ENCODE measurements at regions not wholly inside any gene's neighbourhood (a gene's known extent, or its start where the extent isn't known, plus 50 kb on each side); places are given as distances from the start of the nearest gene placed in this dataset.

DNA sequence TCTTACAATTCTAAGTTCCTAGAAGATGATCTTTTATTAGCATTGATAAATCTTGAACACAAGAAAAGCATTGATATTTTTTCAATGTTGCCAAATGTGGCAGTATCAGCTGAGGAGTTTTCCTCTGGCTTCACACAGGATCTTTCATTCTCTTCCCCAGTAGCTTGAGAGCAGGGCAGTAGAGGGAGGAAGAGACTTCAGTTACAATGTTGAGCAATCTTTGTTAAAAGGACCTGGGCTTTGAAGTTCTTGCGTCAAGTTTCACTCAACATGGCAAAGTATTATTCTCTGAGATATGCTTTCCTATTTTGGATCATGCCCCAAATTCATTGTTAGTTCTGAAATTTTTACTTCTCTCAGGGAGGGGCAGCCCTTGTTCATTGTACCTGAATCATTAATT, 238.0 kb downstream of the COL12A1 start:
- no peaks in the 10 kb centered on the region for H3K36me3 ChIP-seq (ENCODE audit: insufficient read depth, low read length)
- no peak overlapping the region for H3K27ac ChIP-seq (ENCODE audit: low read length)
- no peak overlapping the region for H3K9ac ChIP-seq (ENCODE audit: low read length)
- H3K79me2 ChIP-seq (replicated peaks; ENCODE audit: insufficient read depth, low read length), result no peaks in the 10 kb centered on the region
- no peaks in the 10 kb centered on the region for H3K9me2 ChIP-seq (ENCODE audit: insufficient read depth, low read length)
- TF ChIP-seq MXI1 (conservative IDR thresholded peaks at IDR 0.05; ENCODE audit: poor library complexity, severe bottlenecking) (no peak), POLR2AphosphoS5 (IDR thresholded peaks at IDR 0.05) (no peak), EZH2 (IDR thresholded peaks at IDR 0.05; ENCODE audit: borderline replicate concordance, insufficient read depth, low read length, poor library complexity, severe bottlenecking) (no peak), SMC3 (conservative IDR thresholded peaks at IDR 0.05; ENCODE audit: poor library complexity) (no peak), RAD21 (conservative IDR thresholded peaks at IDR 0.05) (no peak)
- TF ChIP-seq, protein P1, sequence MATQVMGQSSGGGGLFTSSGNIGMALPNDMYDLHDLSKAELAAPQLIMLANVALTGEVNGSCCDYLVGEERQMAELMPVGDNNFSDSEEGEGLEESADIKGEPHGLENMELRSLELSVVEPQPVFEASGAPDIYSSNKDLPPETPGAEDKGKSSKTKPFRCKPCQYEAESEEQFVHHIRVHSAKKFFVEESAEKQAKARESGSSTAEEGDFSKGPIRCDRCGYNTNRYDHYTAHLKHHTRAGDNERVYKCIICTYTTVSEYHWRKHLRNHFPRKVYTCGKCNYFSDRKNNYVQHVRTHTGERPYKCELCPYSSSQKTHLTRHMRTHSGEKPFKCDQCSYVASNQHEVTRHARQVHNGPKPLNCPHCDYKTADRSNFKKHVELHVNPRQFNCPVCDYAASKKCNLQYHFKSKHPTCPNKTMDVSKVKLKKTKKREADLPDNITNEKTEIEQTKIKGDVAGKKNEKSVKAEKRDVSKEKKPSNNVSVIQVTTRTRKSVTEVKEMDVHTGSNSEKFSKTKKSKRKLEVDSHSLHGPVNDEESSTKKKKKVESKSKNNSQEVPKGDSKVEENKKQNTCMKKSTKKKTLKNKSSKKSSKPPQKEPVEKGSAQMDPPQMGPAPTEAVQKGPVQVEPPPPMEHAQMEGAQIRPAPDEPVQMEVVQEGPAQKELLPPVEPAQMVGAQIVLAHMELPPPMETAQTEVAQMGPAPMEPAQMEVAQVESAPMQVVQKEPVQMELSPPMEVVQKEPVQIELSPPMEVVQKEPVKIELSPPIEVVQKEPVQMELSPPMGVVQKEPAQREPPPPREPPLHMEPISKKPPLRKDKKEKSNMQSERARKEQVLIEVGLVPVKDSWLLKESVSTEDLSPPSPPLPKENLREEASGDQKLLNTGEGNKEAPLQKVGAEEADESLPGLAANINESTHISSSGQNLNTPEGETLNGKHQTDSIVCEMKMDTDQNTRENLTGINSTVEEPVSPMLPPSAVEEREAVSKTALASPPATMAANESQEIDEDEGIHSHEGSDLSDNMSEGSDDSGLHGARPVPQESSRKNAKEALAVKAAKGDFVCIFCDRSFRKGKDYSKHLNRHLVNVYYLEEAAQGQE (IDR thresholded peaks at IDR 0.05; ENCODE audit: borderline replicate concordance), result no peak
- TF ChIP-seq, protein P2, sequence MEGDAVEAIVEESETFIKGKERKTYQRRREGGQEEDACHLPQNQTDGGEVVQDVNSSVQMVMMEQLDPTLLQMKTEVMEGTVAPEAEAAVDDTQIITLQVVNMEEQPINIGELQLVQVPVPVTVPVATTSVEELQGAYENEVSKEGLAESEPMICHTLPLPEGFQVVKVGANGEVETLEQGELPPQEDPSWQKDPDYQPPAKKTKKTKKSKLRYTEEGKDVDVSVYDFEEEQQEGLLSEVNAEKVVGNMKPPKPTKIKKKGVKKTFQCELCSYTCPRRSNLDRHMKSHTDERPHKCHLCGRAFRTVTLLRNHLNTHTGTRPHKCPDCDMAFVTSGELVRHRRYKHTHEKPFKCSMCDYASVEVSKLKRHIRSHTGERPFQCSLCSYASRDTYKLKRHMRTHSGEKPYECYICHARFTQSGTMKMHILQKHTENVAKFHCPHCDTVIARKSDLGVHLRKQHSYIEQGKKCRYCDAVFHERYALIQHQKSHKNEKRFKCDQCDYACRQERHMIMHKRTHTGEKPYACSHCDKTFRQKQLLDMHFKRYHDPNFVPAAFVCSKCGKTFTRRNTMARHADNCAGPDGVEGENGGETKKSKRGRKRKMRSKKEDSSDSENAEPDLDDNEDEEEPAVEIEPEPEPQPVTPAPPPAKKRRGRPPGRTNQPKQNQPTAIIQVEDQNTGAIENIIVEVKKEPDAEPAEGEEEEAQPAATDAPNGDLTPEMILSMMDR (IDR thresholded peaks at IDR 0.05; ENCODE audit: poor library complexity, severe bottlenecking), result no peak
- no peaks in the 10 kb centered on the region for H3K27me3 ChIP-seq (ENCODE audit: insufficient read depth, low read depth, low read length)
- H3K9me3 ChIP-seq (ENCODE audit: low read length), result no peaks in the 10 kb centered on the region
- no peak overlapping the region for H2AFZ ChIP-seq (ENCODE audit: low read depth, low read length)
- no peaks in the 10 kb centered on the region for H4K20me1 ChIP-seq (ENCODE audit: insufficient read depth)
- no peaks in the 10 kb centered on the region for H3F3A ChIP-seq (ENCODE audit: insufficient read depth, low read length, poor library complexity, severe bottlenecking)
- H3K4me3 ChIP-seq (ENCODE audit: low read length), result no peak overlapping the region
- no peak overlapping the region for H3K4me2 ChIP-seq (ENCODE audit: low read length)

DNA sequence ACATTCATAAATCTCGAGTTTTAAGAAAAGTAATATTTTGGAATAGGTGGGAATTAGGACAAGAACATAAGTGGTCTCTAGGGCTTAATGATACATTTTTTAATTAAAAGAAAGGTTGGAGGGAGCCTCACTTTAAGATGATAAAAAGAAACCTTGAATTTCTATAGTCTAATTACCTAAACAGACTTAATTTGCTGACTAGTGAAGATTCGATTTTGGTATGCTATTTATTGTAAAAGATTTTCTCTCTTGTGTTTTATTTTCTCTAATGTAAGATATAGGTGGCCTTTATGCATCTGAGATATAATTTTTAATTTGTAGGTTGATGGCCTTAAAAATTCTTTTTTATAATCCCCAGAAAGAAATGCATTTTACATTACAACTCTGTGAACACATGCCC, 239.1 kb downstream of the COL12A1 start:
- no peaks in the 10 kb centered on the region for H3K9me3 ChIP-seq (ENCODE audit: low read length)

More for the DNA sequence above, 239.1 kb downstream of the COL12A1 start:
- no peak overlapping the region for H3K9ac ChIP-seq (ENCODE audit: low read length)
- no peaks in the 10 kb centered on the region for H4K20me1 ChIP-seq (ENCODE audit: insufficient read depth)
- no peak overlapping the region for H3K27ac ChIP-seq (ENCODE audit: low read length)
- TF ChIP-seq RAD21 (conservative IDR thresholded peaks at IDR 0.05) (no peak), EZH2 (IDR thresholded peaks at IDR 0.05; ENCODE audit: borderline replicate concordance, insufficient read depth, low read length, poor library complexity, severe bottlenecking) (no peak), TAF1 (IDR thresholded peaks at IDR 0.05; ENCODE audit: low read depth) (no peak), EP300 (conservative IDR thresholded peaks at IDR 0.05; ENCODE audit: poor library complexity, severe bottlenecking) (no peak), SMC3 (conservative IDR thresholded peaks at IDR 0.05; ENCODE audit: poor library complexity) (no peak), MXI1 (conservative IDR thresholded peaks at IDR 0.05; ENCODE audit: poor library complexity, severe bottlenecking) (no peak), POLR2AphosphoS5 (IDR thresholded peaks at IDR 0.05) (no peak)
- TF ChIP-seq, protein P1 (IDR thresholded peaks at IDR 0.05; ENCODE audit: borderline replicate concordance), result no peak
- TF ChIP-seq, protein P2 (IDR thresholded peaks at IDR 0.05; ENCODE audit: poor library complexity, severe bottlenecking), result no peak
- H3K27me3 ChIP-seq (ENCODE audit: insufficient read depth, low read depth, low read length), result no peaks in the 10 kb centered on the region
- H3F3A ChIP-seq (ENCODE audit: insufficient read depth, low read length, poor library complexity, severe bottlenecking), result no peaks in the 10 kb centered on the region
- no peak overlapping the region for H2AFZ ChIP-seq (ENCODE audit: low read depth, low read length)
- H3K79me2 ChIP-seq (replicated peaks; ENCODE audit: insufficient read depth, low read length), result no peaks in the 10 kb centered on the region
- no peak overlapping the region for H3K4me2 ChIP-seq (ENCODE audit: low read length)
- H3K36me3 ChIP-seq (ENCODE audit: insufficient read depth, low read length), result no peaks in the 10 kb centered on the region
- no peak overlapping the region for H3K4me3 ChIP-seq (ENCODE audit: low read length)
- H3K9me2 ChIP-seq (ENCODE audit: insufficient read depth, low read length), result no peaks in the 10 kb centered on the region

Measured in neural cell (in vitro differentiated cells).